Bronchial epithelial cell (primary cell): ENCODE measurements at regions not wholly inside any gene's neighbourhood (a gene's known extent, or its start where the extent isn't known, plus 50 kb on each side); places are given as distances from the start of the nearest gene placed in this dataset.

Source experiments
- DNase-seq: peaks from one replicate; pipeline ENCODE4 v3.0.0-alpha.2; 2010; ENCODE audit warnings: low read depth
- FAIRE-seq: peaks from 2 replicates; lab custom pipeline; 2011; peaks lifted over from hg19 to GRCh38; lab: Jason Lieb, UNC
- H3K27me3 ChIP-seq: 2 replicates; pipeline ENCODE4 v1.5.1; 2011; ENCODE audit warnings: low read length; ENCODE audit not compliant: control insufficient read depth, insufficient read depth
- H3K36me3 ChIP-seq: 2 replicates; pipeline ENCODE4 v1.5.1; 2011; ENCODE audit warnings: low read length; ENCODE audit not compliant: control insufficient read depth, insufficient read depth
- H3K4me3 ChIP-seq: 2 replicates; pipeline ENCODE4 v1.5.1; 2011; ENCODE audit warnings: mild to moderate bottlenecking, low read depth, low read length, control low read depth
- TF ChIP-seq, protein P1 (sequence below): IDR thresholded peaks from 2 replicates; pipeline ENCODE4 v1.5.1; 2011; ENCODE audit warnings: mild to moderate bottlenecking, moderate library complexity, low read length, control low read depth, inconsistent platforms; ENCODE audit not compliant: insufficient read depth, severe bottlenecking

DNA sequence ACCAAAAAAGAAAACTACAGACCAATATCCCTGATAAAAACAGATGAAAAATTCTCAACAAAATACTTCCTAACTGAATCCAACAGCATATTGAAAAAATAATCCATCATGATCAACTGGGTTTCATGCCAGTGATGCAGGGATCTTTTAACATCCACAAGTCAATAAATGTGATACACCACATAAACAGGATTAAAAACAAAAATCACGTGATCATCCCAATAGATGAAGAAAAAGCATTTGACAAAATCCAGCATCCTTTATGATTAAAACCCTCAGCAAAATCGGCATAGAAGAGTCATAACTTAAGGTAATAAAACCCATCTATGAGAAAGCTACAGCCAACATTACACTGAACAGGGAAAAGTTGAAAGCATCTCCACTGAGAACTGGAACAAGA, 107.5 kb downstream of the DCLK3 start:
- FAIRE-seq (no peak), DNase-seq (no peak)
- H3K4me3 ChIP-seq: no peak overlapping the region
- H3K27me3 ChIP-seq: no peaks in the 10 kb centered on the region
- no peaks in the 10 kb centered on the region for H3K36me3 ChIP-seq
- TF ChIP-seq, protein P1, sequence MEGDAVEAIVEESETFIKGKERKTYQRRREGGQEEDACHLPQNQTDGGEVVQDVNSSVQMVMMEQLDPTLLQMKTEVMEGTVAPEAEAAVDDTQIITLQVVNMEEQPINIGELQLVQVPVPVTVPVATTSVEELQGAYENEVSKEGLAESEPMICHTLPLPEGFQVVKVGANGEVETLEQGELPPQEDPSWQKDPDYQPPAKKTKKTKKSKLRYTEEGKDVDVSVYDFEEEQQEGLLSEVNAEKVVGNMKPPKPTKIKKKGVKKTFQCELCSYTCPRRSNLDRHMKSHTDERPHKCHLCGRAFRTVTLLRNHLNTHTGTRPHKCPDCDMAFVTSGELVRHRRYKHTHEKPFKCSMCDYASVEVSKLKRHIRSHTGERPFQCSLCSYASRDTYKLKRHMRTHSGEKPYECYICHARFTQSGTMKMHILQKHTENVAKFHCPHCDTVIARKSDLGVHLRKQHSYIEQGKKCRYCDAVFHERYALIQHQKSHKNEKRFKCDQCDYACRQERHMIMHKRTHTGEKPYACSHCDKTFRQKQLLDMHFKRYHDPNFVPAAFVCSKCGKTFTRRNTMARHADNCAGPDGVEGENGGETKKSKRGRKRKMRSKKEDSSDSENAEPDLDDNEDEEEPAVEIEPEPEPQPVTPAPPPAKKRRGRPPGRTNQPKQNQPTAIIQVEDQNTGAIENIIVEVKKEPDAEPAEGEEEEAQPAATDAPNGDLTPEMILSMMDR: no peak

DNA sequence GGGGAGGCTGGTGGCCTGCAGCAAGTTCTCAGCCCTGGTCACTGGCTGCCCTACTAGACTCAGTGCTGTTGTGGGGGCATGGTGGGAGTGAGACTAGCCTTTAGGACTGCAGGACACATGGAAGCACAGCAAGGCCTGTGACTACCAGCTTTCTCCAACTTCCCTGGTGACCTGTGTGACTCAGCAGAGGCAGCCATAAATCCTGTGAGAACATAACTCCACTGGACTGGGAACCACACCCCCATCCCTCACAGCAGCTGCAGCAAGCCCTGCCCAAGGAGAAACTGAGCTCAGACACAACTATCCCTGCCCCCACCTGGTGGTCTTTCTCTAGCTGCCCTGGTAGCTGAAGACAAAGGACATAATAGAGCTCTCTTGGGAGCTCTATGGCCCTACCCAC, 111.3 kb downstream of the DCLK3 start:
- H3K4me3 ChIP-seq: no peak overlapping the region
- no peak for FAIRE-seq
- no peaks in the 10 kb centered on the region for H3K36me3 ChIP-seq
- H3K27me3 ChIP-seq: no peaks in the 10 kb centered on the region
- TF ChIP-seq, protein P1: no peak
- peak; percentile 85 for DNase-seq

DNA sequence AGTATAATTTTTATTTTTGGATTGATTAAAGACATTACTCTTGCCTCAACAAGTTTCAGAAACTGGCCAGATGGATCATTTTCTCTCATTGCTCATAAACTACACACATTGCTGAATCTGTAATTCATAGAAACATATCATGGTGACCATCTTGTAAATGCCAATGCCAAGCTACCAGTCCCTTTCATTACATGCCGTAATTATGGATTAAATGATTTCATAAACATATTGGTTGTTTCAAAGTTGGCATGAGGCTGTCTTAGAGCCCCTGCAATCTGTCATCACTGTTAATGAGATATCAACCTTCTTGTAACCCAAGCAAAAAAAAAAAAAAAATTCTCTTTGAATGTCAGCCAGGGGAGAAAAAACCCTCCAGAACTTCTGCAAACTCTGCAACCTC, 112.2 kb downstream of the DCLK3 start:
- TF ChIP-seq, protein P1: no peak
- Histone ChIP-seq H3K27me3 (no peaks in the 10 kb centered on the region), H3K4me3 (no peak overlapping the region), H3K36me3 (no peaks in the 10 kb centered on the region)
- FAIRE-seq: no peak
- DNase-seq: no peak

DNA sequence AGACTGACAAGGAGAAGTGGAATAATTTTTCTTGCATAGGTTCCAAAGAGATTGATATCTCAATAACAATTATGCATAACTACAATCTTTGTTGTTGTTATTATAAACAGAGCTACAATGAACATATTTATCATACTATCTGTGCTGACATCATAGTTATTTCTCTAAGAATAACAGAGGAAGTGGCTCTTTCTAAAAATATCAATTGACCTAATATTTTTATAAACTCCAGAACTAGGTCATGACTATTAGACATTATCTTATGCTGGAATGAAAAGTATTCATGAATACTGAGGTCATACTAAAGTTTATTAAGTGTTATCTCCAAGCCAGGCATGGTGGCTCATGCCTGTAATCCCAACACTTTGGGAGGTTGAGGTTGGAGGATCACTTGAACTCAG, 114.1 kb downstream of the DCLK3 start:
- H3K4me3 ChIP-seq: no peak overlapping the region
- H3K27me3 ChIP-seq: no peaks in the 10 kb centered on the region
- FAIRE-seq: no peak
- H3K36me3 ChIP-seq: no peaks in the 10 kb centered on the region
- no peak for DNase-seq
- TF ChIP-seq, protein P1: no peak

DNA sequence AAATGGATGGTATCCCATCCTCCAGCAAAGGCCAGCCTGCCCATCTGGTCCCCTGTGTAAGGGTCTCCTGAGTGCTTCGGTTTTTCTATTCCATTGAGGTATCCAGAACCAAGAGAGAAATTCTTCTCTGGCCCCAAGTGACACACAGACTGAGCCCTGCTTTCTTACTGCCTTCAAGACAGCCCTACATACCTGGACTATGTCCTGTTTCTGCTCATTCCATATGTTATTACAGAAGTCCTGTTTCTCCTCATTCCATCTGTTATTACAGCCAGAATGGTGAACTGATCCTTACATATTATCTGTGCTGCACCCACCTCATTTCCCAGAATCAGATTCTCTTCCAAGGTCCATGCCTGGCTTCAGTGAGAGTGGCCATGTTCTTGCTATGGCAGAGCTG, 115.2 kb downstream of the DCLK3 start:
- FAIRE-seq: no peak
- Histone ChIP-seq H3K4me3 (no peak overlapping the region), H3K36me3 (no peaks in the 10 kb centered on the region), H3K27me3 (no peaks in the 10 kb centered on the region)
- TF ChIP-seq, protein P1: no peak
- no peak for DNase-seq

DNA sequence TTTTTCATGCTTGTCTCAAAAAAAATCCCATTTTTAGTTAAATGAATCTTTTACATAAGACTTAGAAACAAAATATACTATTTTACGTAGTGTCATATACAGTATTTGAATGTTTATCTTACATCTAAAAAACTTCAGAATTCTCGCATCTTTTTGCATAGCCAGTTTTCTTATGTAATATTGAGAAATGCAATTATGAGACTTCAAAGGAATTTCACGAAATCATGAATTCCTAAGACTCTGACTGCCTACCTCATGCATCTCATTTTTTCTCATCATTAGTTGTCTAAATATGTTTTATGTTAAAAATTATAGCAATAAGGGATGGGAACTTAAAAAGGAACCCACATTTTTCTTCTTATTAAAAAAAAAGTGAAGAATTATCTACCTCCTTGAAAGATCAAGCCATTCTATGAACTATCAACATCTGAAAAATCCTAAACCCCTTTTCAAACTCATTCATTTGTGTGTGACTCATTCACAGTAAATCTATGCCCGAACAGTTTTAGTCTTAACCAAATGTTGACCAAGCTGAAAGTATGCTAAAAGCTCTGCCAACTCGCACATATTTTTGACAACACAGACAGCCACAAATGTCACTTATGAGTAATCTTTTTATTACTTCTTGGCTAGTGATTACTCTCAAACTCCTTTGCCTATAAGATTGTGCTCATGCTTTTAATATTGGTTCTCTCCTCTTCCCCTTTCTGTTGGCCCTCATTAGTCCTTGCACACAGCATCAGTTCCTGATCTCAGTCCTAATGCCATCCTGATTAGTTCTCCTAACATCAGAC, 115.9 kb downstream of the DCLK3 start:
- TF ChIP-seq, protein P1: no peak
- Histone ChIP-seq H3K4me3 (no peak overlapping the region), H3K36me3 (no peaks in the 10 kb centered on the region), H3K27me3 (no peaks in the 10 kb centered on the region)
- peak; percentile 88 for DNase-seq
- no peak for FAIRE-seq
